SK-N-SH (cell line): ENCODE measurements at regions not wholly inside any gene's neighbourhood (a gene's known extent, or its start where the extent isn't known, plus 50 kb on each side); places are given as distances from the start of the nearest gene placed in this dataset.

ENCODE experiments used
- JUND ChIP-seq: IDR thresholded peaks from 2 replicates; pipeline ENCODE4 v1.4.0; 2012
- POLR2AphosphoS5 ChIP-seq: IDR thresholded peaks from 2 replicates; pipeline ENCODE4 v1.6.1; 2012; ENCODE audit warnings: low read depth, low read length

DNA sequence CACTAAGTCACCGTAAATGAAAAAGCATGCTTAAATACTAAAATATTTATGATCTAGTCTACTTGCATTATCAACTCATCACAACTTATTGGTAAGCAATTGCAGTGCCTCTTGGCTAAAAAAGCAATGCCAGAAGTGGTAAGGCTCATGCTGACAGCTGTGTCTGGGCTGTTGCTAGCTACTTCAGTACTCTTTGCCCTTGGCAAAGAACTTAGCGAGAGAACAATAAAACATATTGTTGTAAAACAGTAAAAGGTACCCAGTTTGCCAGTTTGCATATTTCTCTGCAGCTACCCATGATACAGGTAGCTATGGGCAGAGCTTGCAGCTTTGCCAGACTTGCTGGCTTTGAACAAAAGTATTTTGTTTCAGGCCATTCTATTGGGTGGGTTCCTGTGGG lies 73.1 kb downstream of the ATP6V1G3 start:
- no peak for TF ChIP-seq JUND
- no peak for TF ChIP-seq POLR2AphosphoS5
